ENCODE measurements at regions not wholly inside any gene's neighbourhood (a gene's known extent, or its start where the extent isn't known, plus 50 kb on each side); places are given as distances from the start of the nearest gene placed in this dataset.

DNA sequence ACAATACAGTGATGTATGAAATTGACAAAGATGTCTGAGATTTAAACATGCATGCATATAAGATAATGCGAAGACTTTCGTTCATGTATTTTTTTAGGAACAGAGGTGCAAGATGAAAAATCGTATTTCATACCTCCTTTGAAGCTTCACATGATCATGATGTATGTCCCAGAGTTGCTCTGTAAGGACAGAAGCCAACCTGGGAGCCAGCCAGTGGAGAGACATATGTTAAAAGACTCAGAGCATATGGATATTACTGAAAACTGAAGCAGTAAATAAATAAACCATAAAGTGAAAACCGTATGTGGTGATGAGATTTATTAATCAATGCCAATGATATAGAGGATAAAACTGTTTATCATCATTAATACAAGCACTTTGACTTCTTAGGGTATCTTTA lies 424.4 kb upstream of the NETO1 start:
- no peaks in the 10 kb centered on the region for H3K36me3 Mint-ChIP-seq (ENCODE audit: insufficient read depth in 1 of 3, low read depth in 3 of 3)
- no CpG with 5 or more reads among the region's 4 CpGs for WGBS (ENCODE audit: extremely low coverage, insufficient read length, low lambda C conversion rate)

More for the DNA sequence above, 424.4 kb upstream of the NETO1 start:
- no peak overlapping the region for H2BK20ac ChIP-seq (ENCODE audit: low read depth, low read length, poor library complexity, severe bottlenecking)
- no peak overlapping the region for H3K18ac ChIP-seq (ENCODE audit: insufficient read length, low read depth, low read length)
- Mint-ChIP-seq H3K27ac (no peak overlapping the region), H3K27me3 (ENCODE audit: low read depth) (no peaks in the 10 kb centered on the region), H3K4me1 (peaks cover 0 to 3% of the 10 kb centered on the region in 2 experiments; a peak in 1 of 4 replicates), H3K4me3 (no peak overlapping the region), H3K9me3 (0 out of 5 replicates have a peak, but pooled peaks cover 0 to 2% of the 10 kb centered on the region in 2 experiments)
- no peak overlapping the region for H3K27ac ChIP-seq (ENCODE audit: insufficient read length, low read depth, low read length)
- no peak for DNase-seq
- no peak overlapping the region for H4K5ac ChIP-seq (ENCODE audit: insufficient read length, low read depth, low read length)
- H4K20me1 ChIP-seq (ENCODE audit: control insufficient read depth, insufficient read depth, insufficient read length), result no peaks in the 10 kb centered on the region
- H3K9ac ChIP-seq (ENCODE audit: extremely low read depth, insufficient read length, low read length), result no peak overlapping the region
- no peaks in the 10 kb centered on the region for H3K27me3 ChIP-seq (ENCODE audit: insufficient read depth, low read length)
- no peak overlapping the region for H2AK5ac ChIP-seq (ENCODE audit: insufficient read length, low read length)
- no peak overlapping the region for H2BK5ac ChIP-seq (ENCODE audit: insufficient read length, low read length)
- no peak for TF ChIP-seq CTCF (conservative IDR thresholded peaks at IDR 0.05)
- H3K56ac ChIP-seq (ENCODE audit: insufficient read length, low read depth, low read length), result no peak overlapping the region
- H3K23ac ChIP-seq (ENCODE audit: insufficient read length, low read depth, low read length), result no peak overlapping the region
- H3K4me1 ChIP-seq (ENCODE audit: insufficient read depth, low read length), result no peaks in the 10 kb centered on the region
- H4K91ac ChIP-seq (ENCODE audit: insufficient read length, low read depth, low read length), result no peak overlapping the region
- no peaks in the 10 kb centered on the region for H3K9me3 ChIP-seq (ENCODE audit: control insufficient read depth, low read depth, low read length)
- H3K14ac ChIP-seq (ENCODE audit: insufficient read depth, low read length), result no peak overlapping the region
- no peak overlapping the region for H2BK120ac ChIP-seq (ENCODE audit: low read depth, low read length, poor library complexity, severe bottlenecking)
- H2BK12ac ChIP-seq (ENCODE audit: insufficient read length, low read depth, low read length), result no peak overlapping the region
- no peaks in the 10 kb centered on the region for H3K79me2 ChIP-seq (ENCODE audit: insufficient read depth, low read length)
- H3K4me2 ChIP-seq (ENCODE audit: insufficient read depth, insufficient read length, low read length), result no peak overlapping the region
- H2AFZ ChIP-seq (ENCODE audit: low read length), result no peak overlapping the region
- no peak overlapping the region for H3K4ac ChIP-seq (ENCODE audit: low read depth, low read length)
- no peaks in the 10 kb centered on the region for H3K79me1 ChIP-seq (ENCODE audit: insufficient read depth, low read depth, low read length, poor library complexity, severe bottlenecking)
- H3K23me2 ChIP-seq (ENCODE audit: insufficient read length, low read depth, low read length, poor library complexity, severe bottlenecking), result no peaks in the 10 kb centered on the region
- H2BK15ac ChIP-seq (ENCODE audit: low read depth, low read length), result no peak overlapping the region
- no peak overlapping the region for H4K8ac ChIP-seq (replicated peaks; ENCODE audit: insufficient read length, low read depth, low read length)
- no peak overlapping the region for H3T11ph ChIP-seq (ENCODE audit: low read length)

Measured in H9 (cell line).